Prostate gland (tissue), 2 donors: ENCODE measurements at regions not wholly inside any gene's neighbourhood (a gene's known extent, or its start where the extent isn't known, plus 50 kb on each side); places are given as distances from the start of the nearest gene placed in this dataset.

Source experiments
- DNase-seq: peaks from one replicate; pipeline ENCODE4 v3.0.0-alpha.2; 2019; ENCODE audit warnings: low spot score
- H3K27ac ChIP-seq, 2 donors: fragments of 200-600 bp; sonication (generic); 2 replicates each; pipeline ENCODE4 v1.5.1; 2017 to 2019
- H3K27me3 ChIP-seq: fragments of 200-600 bp; sonication (generic); replicated peaks from 2 replicates; pipeline ENCODE4 v1.5.1; 2019; ENCODE audit not compliant: insufficient read depth
- H3K36me3 ChIP-seq, 2 donors: fragments of 200-600 bp; sonication (generic); 1 replicate in 1 of 2; 2 replicates in 1 of 2; pipeline versions ENCODE4 v1.5.1 to v1.8.1; 2017 to 2019
- H3K4me1 ChIP-seq: fragments of 200-600 bp; sonication (generic); replicated peaks from 2 replicates; pipeline ENCODE4 v1.5.1; 2019
- H3K4me3 ChIP-seq, 2 donors: fragments of 200-600 bp; sonication (generic); 2 replicates each; pipeline ENCODE4 v1.5.1; 2017 to 2019
- H3K9me3 ChIP-seq: fragments of 200-600 bp; sonication (generic); 2 replicates; pipeline ENCODE4 v1.5.1; 2017
- POLR2A ChIP-seq: fragments of 450-650 bp; IDR thresholded peaks from one replicate; pipeline ENCODE4 v1.6.1; 2016; ENCODE audit warnings: antibody characterized with exemption, mild to moderate bottlenecking
- POLR2AphosphoS5 ChIP-seq: sonication (generic); formaldehyde crosslinking; IDR thresholded peaks from one replicate; pipeline ENCODE4 v1.6.1; 2017; ENCODE audit warnings: antibody characterized with exemption
- WGBS: methylation state at CpG from one replicate; pipeline ENCODE4 v1.1.5; 2018; 5-methylcytosine and 5-hydroxymethylcytosine counted together
- intact Hi-C: fragments of 100-400 bp; cut with DNase I; formaldehyde crosslinking; loops from one replicate; pipeline ENCODE4 v1.14.2; 2022
- TF ChIP-seq, protein P1 (sequence below), 4 experiments: fragments of 200-600 bp in 2 of 4; fragments of 450-650 bp in 2 of 4; sonication (generic) in 2 of 4; IDR thresholded peaks; 1 replicate in 3 of 4; 2 replicates in 1 of 4; pipeline ENCODE4 v1.5.1; 2016 to 2019; ENCODE audit warnings: antibody characterized with exemption in 4 of 4, mild to moderate bottlenecking in 2 of 4, moderate library complexity in 2 of 4

DNA sequence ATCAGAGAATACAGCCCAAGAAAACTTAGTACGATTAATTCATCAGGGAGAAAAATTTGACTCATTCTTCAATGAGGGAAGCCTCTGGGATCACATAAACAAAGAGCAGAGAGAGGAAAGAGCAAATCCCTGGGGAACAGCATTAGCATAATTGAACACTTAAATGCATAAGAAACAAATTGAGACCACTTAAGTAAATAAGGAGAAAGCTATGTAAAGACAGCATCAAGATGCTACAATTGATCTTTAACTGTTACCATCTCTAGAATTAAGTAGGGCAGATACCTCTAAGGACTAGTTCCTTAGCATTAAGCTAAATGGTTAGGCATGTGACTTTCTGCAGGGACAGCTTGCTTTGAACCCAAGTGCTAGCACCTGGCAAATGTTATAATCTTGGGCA lies 265.1 kb upstream of the NEGR1 start:
- no peaks in the 10 kb centered on the region for H3K27me3 ChIP-seq
- no peak for DNase-seq
- no peaks in the 10 kb centered on the region for H3K4me1 ChIP-seq
- H3K27ac ChIP-seq, result no peak overlapping the region
- intact Hi-C loops, result no loop called here
- H3K36me3 ChIP-seq, result no peaks in the 10 kb centered on the region
- 55% methylated on average over 1 of the region's 1 CpG for WGBS
- TF ChIP-seq POLR2AphosphoS5 (no peak), POLR2A (no peak)
- TF ChIP-seq, protein P1, sequence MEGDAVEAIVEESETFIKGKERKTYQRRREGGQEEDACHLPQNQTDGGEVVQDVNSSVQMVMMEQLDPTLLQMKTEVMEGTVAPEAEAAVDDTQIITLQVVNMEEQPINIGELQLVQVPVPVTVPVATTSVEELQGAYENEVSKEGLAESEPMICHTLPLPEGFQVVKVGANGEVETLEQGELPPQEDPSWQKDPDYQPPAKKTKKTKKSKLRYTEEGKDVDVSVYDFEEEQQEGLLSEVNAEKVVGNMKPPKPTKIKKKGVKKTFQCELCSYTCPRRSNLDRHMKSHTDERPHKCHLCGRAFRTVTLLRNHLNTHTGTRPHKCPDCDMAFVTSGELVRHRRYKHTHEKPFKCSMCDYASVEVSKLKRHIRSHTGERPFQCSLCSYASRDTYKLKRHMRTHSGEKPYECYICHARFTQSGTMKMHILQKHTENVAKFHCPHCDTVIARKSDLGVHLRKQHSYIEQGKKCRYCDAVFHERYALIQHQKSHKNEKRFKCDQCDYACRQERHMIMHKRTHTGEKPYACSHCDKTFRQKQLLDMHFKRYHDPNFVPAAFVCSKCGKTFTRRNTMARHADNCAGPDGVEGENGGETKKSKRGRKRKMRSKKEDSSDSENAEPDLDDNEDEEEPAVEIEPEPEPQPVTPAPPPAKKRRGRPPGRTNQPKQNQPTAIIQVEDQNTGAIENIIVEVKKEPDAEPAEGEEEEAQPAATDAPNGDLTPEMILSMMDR (IDR thresholded peaks at IDR 0.05), result no peak
- no peaks in the 10 kb centered on the region for H3K9me3 ChIP-seq
- no peak overlapping the region for H3K4me3 ChIP-seq

DNA sequence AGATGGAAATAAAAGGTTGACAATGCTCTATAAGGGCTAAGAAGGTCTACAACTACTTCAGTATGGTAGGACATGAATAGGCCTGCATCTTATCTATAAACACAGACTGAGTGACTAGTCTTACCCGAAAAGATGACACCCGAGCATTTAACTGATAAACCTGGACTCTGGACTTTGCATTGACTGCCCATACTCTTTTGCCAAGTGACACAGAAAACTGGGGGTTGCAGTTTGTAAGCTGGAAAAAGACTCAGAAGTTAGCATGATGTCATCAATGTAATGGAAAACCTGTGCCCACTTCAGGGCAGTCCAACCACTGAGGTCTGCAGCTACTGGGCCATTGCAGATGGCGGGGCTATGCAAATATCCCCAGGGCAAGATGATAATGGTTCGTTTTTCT lies 258.3 kb upstream of the NEGR1 start:
- Histone ChIP-seq H3K4me3 (no peak overlapping the region), H3K9me3 (no peaks in the 10 kb centered on the region), H3K27me3 (no peaks in the 10 kb centered on the region), H3K36me3 (no peaks in the 10 kb centered on the region), H3K27ac (no peak overlapping the region), H3K4me1 (no peaks in the 10 kb centered on the region)
- no peak for DNase-seq
- no peak for TF ChIP-seq POLR2A
- TF ChIP-seq POLR2AphosphoS5, result no peak
- TF ChIP-seq, protein P1 (IDR thresholded peaks at IDR 0.05), result no peak
- intact Hi-C loops, result no loop called here
- WGBS, result 78% methylated on average over 4 of the region's 4 CpGs

DNA sequence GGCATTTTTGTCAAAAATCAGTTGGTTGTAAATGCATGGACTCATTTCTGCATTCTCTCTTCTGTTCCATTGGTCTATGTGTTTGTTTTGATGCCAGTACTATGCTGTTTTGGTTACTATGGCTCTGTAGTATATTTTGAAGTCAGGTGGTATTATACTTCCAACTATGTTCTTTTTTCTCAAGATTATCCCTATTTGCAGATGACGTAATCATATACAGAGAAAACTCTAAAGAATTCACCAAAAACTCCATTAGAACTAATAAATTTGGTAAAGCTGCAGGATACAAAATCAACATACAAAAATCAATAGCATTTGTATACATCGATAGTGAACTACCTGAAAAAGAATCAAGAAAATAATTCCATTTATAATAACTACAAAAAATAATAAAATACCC lies 253.1 kb upstream of the NEGR1 start:
- Histone ChIP-seq H3K9me3 (no peaks in the 10 kb centered on the region), H3K27me3 (no peaks in the 10 kb centered on the region), H3K27ac (no peak overlapping the region), H3K36me3 (no peaks in the 10 kb centered on the region), H3K4me3 (no peak overlapping the region), H3K4me1 (no peaks in the 10 kb centered on the region)
- TF ChIP-seq POLR2AphosphoS5 (no peak), POLR2A (no peak)
- TF ChIP-seq, protein P1 (IDR thresholded peaks at IDR 0.05), result no peak
- no peak for DNase-seq
- WGBS, result 99% methylated on average over 2 of the region's 2 CpGs
- intact Hi-C loops, result no loop called here

DNA sequence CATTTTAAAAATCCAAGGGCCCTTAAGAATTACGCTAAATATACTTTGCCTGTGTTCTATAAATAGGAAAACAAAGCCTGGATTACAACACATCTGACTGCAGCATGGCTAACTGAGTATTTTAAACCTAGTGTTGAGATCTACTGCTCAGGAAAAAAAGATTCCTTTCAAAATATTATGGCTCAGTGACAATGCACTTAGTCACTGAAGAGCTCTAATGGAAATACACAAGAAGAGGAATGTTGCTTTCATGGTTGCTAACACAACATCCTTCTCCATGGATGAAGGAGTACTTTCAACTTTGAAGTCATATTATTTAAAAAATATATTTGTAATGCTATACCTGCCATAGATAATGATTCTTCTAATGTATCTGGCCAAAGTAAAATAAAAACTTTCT lies 248.3 kb upstream of the NEGR1 start:
- intact Hi-C loops, result no loop called here

DNA sequence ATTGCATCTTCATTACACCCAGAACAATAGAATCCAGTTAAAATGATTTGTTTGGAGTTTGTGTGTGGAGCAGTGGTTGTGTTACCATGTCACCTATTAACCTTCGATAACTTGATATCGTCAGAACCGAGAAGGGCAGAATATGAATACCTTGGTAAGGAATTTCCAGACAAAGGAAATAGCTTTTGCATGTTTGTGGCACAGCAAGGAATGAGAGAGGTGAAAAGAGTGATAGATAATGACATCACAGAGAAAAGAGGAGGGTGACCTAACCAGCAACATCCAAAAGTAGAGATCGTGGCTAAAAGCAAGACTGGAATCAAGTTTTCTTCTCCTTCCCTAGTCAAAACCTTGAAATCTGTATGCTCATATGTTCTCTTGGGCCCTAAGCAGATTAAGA lies 244.6 kb upstream of the NEGR1 start:
- WGBS, result 94% methylated on average over 4 of the region's 4 CpGs
- no peak for DNase-seq
- no peak overlapping the region for H3K27ac ChIP-seq
- intact Hi-C loops, result no loop called here
- no peaks in the 10 kb centered on the region for H3K27me3 ChIP-seq
- no peaks in the 10 kb centered on the region for H3K4me1 ChIP-seq
- no peaks in the 10 kb centered on the region for H3K9me3 ChIP-seq
- H3K4me3 ChIP-seq, result no peak overlapping the region
- H3K36me3 ChIP-seq, result no peaks in the 10 kb centered on the region
- no peak for TF ChIP-seq POLR2A
- TF ChIP-seq, protein P1 (IDR thresholded peaks at IDR 0.05), result no peak
- TF ChIP-seq POLR2AphosphoS5, result no peak

More for the DNA sequence above, 248.3 kb upstream of the NEGR1 start:
- Histone ChIP-seq H3K9me3 (no peaks in the 10 kb centered on the region), H3K27ac (no peak overlapping the region), H3K4me3 (no peak overlapping the region), H3K4me1 (no peaks in the 10 kb centered on the region), H3K36me3 (no peaks in the 10 kb centered on the region), H3K27me3 (no peaks in the 10 kb centered on the region)
- WGBS, result 93% methylated on average over 1 of the region's 1 CpG
- TF ChIP-seq, protein P1 (IDR thresholded peaks at IDR 0.05), result no peak
- no peak for TF ChIP-seq POLR2A
- TF ChIP-seq POLR2AphosphoS5, result no peak
- no peak for DNase-seq
